GM12891 (cell line): ENCODE measurements at regions not wholly inside any gene's neighbourhood (a gene's known extent, or its start where the extent isn't known, plus 50 kb on each side); places are given as distances from the start of the nearest gene placed in this dataset.

Source experiments
- PAX5 ChIP-seq: IDR thresholded peaks from 2 replicates; pipeline ENCODE4 v1.6.1; 2011; ENCODE audit warnings: low read length, moderate library complexity, mild to moderate bottlenecking; ENCODE audit not compliant: insufficient read depth, severe bottlenecking
- POLR2A ChIP-seq: IDR thresholded peaks from 2 replicates; pipeline ENCODE4 v1.6.1; 2011; ENCODE audit warnings: low read depth, low read length, control low read depth
- POLR2AphosphoS5 ChIP-seq: IDR thresholded peaks from 2 replicates; pipeline ENCODE4 v1.6.1; 2011; ENCODE audit warnings: low read depth, low read length, control low read depth
- TAF1 ChIP-seq: IDR thresholded peaks from 2 replicates; pipeline ENCODE4 v1.6.1; 2011; ENCODE audit warnings: low read depth, low read length, control low read depth

GRCh38 chr5:3377831-3378230, 217.8 kb upstream of the IRX1 start:
- TF ChIP-seq POLR2AphosphoS5, result no peak
- no peak for TF ChIP-seq TAF1
- TF ChIP-seq POLR2A, result no peak
- no peak for TF ChIP-seq PAX5
